ENCODE measurements at regions not wholly inside any gene's neighbourhood (a gene's known extent, or its start where the extent isn't known, plus 50 kb on each side); places are given as distances from the start of the nearest gene placed in this dataset.

GRCh38 chr7:155360495-155361345 lies 63.0 kb downstream of the INSIG1 start:
- DNase-seq (ENCODE audit: low read depth), result no peak

- DNase-seq (ENCODE audit: low read depth), result no peak
These were observed 63.6 kb downstream of the INSIG1 start for GRCh38 chr7:155361346-155361680.

GRCh38 chr7:155361947-155362346 lies 64.3 kb downstream of the INSIG1 start:
- DNase-seq (ENCODE audit: low read depth), result no peak

- DNase-seq (ENCODE audit: low read depth), result no peak
These were observed 64.9 kb downstream of the INSIG1 start for GRCh38 chr7:155362380-155363145.

- DNase-seq (ENCODE audit: low read depth), result no peak
These were observed 65.5 kb downstream of the INSIG1 start for GRCh38 chr7:155363146-155363539.

- no peak for DNase-seq (ENCODE audit: low read depth)
These were observed 66.3 kb downstream of the INSIG1 start for GRCh38 chr7:155363852-155364600.

GRCh38 chr7:155365146-155365874 lies 67.6 kb downstream of the INSIG1 start:
- no peak for DNase-seq (ENCODE audit: low read depth)

GRCh38 chr7:155368894-155369600 lies 71.4 kb downstream of the INSIG1 start:
- no peak for DNase-seq (ENCODE audit: low read depth)

- no peak for DNase-seq (ENCODE audit: low read depth)
These were observed 72.1 kb downstream of the INSIG1 start for GRCh38 chr7:155369766-155370165.

- no peak for DNase-seq (ENCODE audit: low read depth)
These were observed 73.7 kb downstream of the INSIG1 start for GRCh38 chr7:155371331-155371883.

GRCh38 chr7:155371884-155372781 lies 74.5 kb downstream of the INSIG1 start:
- DNase-seq (ENCODE audit: low read depth), result no peak

- DNase-seq (ENCODE audit: low read depth), result no peak
These were observed 75.2 kb downstream of the INSIG1 start for GRCh38 chr7:155372782-155373358.

GRCh38 chr7:155373359-155374273 lies 75.9 kb downstream of the INSIG1 start:
- DNase-seq (ENCODE audit: low read depth), result no peak

GRCh38 chr7:155374276-155375252 lies 76.9 kb downstream of the INSIG1 start:
- no peak for DNase-seq (ENCODE audit: low read depth)

- no peak for DNase-seq (ENCODE audit: low read depth)
These were observed 77.9 kb downstream of the INSIG1 start for GRCh38 chr7:155375337-155376277.

Measured in stimulated activated CD8-positive, alpha-beta memory T cell treated with anti-CD3 and anti-CD28 coated beads, Interleukin-12 subunit alpha, Interleukin-12 subunit beta, amount 100 ng/mL, for 1 hour (primary cell).